ENCODE measurements at regions not wholly inside any gene's neighbourhood (a gene's known extent, or its start where the extent isn't known, plus 50 kb on each side); places are given as distances from the start of the nearest gene placed in this dataset.
A peak's percentile ranks its signal among the peaks of the same experiment; 100 is the strongest.

DNA sequence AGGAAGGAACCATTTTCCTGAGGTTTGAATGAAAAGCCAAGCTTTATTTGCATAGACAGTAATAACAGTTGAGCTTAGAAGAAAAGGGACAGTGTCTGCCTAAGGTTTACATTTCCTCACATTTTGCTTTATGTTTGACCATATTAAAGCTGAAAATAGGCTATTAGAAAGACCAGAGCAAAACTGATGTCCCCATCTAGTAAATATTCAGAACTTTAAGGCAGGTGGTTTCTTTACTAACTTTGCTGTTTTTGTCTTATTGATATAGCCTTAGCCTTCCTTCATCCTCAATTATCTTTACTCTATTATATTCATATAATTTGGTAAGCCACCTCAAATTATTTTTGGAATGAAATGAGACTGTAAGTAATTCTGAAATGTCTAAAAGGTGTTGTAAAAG, 53.6 kb upstream of the LAPTM5 start:
- H3K4me3 Mint-ChIP-seq = no peak overlapping the region
- H3K27me3 ChIP-seq (replicated peaks in 1 of 4; ENCODE audit: control extremely low read depth in 1 of 4, control insufficient read depth in 3 of 4, insufficient read depth in 4 of 4, low read length in 3 of 4) = peaks cover 0 to 64% (median 35%) of the 10 kb centered on the region in 4 experiments
- H3K36me3 ChIP-seq (replicated peaks in 1 of 2; ENCODE audit: control extremely low read depth in 1 of 2, control insufficient read depth in 1 of 2, extremely low read depth in 1 of 2, insufficient read depth in 2 of 2, low read length in 1 of 2) = no peaks in the 10 kb centered on the region
- no peak overlapping the region for H3K27ac Mint-ChIP-seq
- no peak overlapping the region for H3K4me3 ChIP-seq (ENCODE audit: control extremely low read depth in 1 of 5, extremely low read depth in 1 of 5, insufficient read depth in 1 of 5, low read depth in 2 of 5, low read length in 4 of 5)
- H3K4me2 ChIP-seq (replicated peaks; ENCODE audit: low read depth, low read length, poor library complexity, severe bottlenecking) = no peak overlapping the region
- intact Hi-C loops (cut with micrococcal nuclease) = no loop called here
- peaks cover 18% of the 10 kb centered on the region for H3K4me1 Mint-ChIP-seq
- H2AFZ ChIP-seq (ENCODE audit: insufficient read depth, low read depth, low read length, poor library complexity, severe bottlenecking) = no peak overlapping the region
- H3K27ac ChIP-seq (ENCODE audit: low read length in 2 of 2) = no peak overlapping the region
- H3K27me3 Mint-ChIP-seq = peaks cover 44% of the 10 kb centered on the region
- H3K9me3 Mint-ChIP-seq (ENCODE audit: insufficient read depth) = no peaks in the 10 kb centered on the region
- DNase-seq (no peak), ATAC-seq (ENCODE audit: low read depth) (no peak)
- H3K9ac ChIP-seq (ENCODE audit: low read length) = no peak overlapping the region
- peaks cover 0 to 3% (median 0%) of the 10 kb centered on the region in 3 donors for H3K9me3 ChIP-seq (ENCODE audit: control extremely low read depth in 1 of 3, control insufficient read depth in 2 of 3, insufficient read depth in 1 of 3, low read length in 2 of 3)
- H4K20me1 ChIP-seq (ENCODE audit: control insufficient read depth, insufficient read depth, low read length, poor library complexity, severe bottlenecking) = no peaks in the 10 kb centered on the region
- H3K4me1 ChIP-seq (ENCODE audit: control insufficient read depth in 2 of 2, insufficient read depth in 2 of 2, low read length in 2 of 2) = peaks cover 18 to 24% of the 10 kb centered on the region in 2 donors
- CTCF ChIA-PET = interaction anchor here (0.7 to 3.8 kb wide), 4 partner anchors 10 to 118 kb away, joined by 3 to 20 read pairs (median 4); no protein-coding TSS in a partner anchor
- H3K79me2 ChIP-seq (ENCODE audit: control insufficient read depth, insufficient read depth, low read length) = no peaks in the 10 kb centered on the region
- TF ChIP-seq, protein P1, sequence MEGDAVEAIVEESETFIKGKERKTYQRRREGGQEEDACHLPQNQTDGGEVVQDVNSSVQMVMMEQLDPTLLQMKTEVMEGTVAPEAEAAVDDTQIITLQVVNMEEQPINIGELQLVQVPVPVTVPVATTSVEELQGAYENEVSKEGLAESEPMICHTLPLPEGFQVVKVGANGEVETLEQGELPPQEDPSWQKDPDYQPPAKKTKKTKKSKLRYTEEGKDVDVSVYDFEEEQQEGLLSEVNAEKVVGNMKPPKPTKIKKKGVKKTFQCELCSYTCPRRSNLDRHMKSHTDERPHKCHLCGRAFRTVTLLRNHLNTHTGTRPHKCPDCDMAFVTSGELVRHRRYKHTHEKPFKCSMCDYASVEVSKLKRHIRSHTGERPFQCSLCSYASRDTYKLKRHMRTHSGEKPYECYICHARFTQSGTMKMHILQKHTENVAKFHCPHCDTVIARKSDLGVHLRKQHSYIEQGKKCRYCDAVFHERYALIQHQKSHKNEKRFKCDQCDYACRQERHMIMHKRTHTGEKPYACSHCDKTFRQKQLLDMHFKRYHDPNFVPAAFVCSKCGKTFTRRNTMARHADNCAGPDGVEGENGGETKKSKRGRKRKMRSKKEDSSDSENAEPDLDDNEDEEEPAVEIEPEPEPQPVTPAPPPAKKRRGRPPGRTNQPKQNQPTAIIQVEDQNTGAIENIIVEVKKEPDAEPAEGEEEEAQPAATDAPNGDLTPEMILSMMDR (IDR thresholded peaks at IDR 0.05) = no peak
- no peak for TF ChIP-seq EZH2 (IDR thresholded peaks at IDR 0.05; ENCODE audit: borderline replicate concordance, insufficient read depth, low read depth, low read length, poor library complexity, severe bottlenecking)
- POLR2A ChIA-PET = no interaction called here

DNA sequence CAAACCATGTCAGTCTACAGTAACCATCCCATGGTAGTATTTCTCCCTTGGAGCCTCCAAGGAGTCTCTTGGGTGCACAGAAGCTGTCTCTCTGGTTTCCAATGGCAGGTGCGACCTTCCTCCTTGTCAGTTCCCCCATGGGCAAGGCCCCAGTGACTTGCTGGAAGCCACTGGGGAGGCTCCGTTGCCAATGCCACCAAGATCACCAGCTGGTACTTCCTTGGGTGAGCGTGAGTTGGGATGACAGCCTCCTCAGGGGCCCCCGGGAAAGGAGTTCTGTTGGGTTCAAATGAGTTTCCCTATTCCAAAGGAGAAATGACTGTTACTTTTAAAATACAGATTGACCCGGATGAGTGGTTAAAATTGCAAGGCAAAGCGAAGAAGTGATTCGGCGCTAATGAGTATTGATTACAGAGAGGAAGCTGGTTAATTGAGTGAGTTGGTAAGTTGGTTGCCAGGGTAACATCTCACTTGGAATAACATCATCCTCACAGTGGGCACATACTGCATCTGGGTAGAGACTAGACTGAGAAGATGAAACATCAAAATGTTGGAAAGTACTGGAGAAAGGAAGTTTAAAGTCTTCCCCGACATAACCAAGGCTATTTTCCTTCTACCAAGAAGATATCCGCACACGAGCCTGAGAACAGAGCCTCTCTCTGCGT, 53.0 kb upstream of the LAPTM5 start:
- Histone ChIP-seq H3K9me3 (ENCODE audit: control extremely low read depth in 1 of 3, control insufficient read depth in 2 of 3, insufficient read depth in 1 of 3, low read length in 2 of 3) (peaks cover 0 to 3% (median 0%) of the 10 kb centered on the region in 3 donors), H2AFZ (ENCODE audit: insufficient read depth, low read depth, low read length, poor library complexity, severe bottlenecking) (no peak overlapping the region), H4K20me1 (ENCODE audit: control insufficient read depth, insufficient read depth, low read length, poor library complexity, severe bottlenecking) (no peaks in the 10 kb centered on the region), H3K27ac (ENCODE audit: low read length in 2 of 2) (no peak overlapping the region), H3K4me3 (ENCODE audit: control extremely low read depth in 1 of 5, extremely low read depth in 1 of 5, insufficient read depth in 1 of 5, low read depth in 2 of 5, low read length in 4 of 5) (no peak overlapping the region), H3K4me1 (ENCODE audit: control insufficient read depth in 2 of 2, insufficient read depth in 2 of 2, low read length in 2 of 2) (peaks cover 19 to 25% of the 10 kb centered on the region in 2 donors), H3K9ac (ENCODE audit: low read length) (no peak overlapping the region), H3K79me2 (ENCODE audit: control insufficient read depth, insufficient read depth, low read length) (no peaks in the 10 kb centered on the region), H3K4me2 (replicated peaks; ENCODE audit: low read depth, low read length, poor library complexity, severe bottlenecking) (no peak overlapping the region), H3K36me3 (replicated peaks in 1 of 2; ENCODE audit: control extremely low read depth in 1 of 2, control insufficient read depth in 1 of 2, extremely low read depth in 1 of 2, insufficient read depth in 2 of 2, low read length in 1 of 2) (no peaks in the 10 kb centered on the region), H3K27me3 (replicated peaks in 1 of 4; ENCODE audit: control extremely low read depth in 1 of 4, control insufficient read depth in 3 of 4, insufficient read depth in 4 of 4, low read length in 3 of 4) (peaks cover 0 to 61% (median 33%) of the 10 kb centered on the region in 4 experiments)
- intact Hi-C loops (cut with micrococcal nuclease) = no loop called here
- H3K27ac Mint-ChIP-seq = peak overlapping the region; percentile 37
- ChIA-PET POLR2A (no interaction called here), CTCF (interaction anchor here (0.7 to 3.8 kb wide), 4 partner anchors 10 to 118 kb away, joined by 3 to 20 read pairs (median 4); no protein-coding TSS in a partner anchor)
- ATAC-seq (ENCODE audit: low read depth) (no peak), DNase-seq (no peak)
- H3K4me1 Mint-ChIP-seq = peaks cover 22% of the 10 kb centered on the region
- no peak overlapping the region for H3K4me3 Mint-ChIP-seq
- H3K9me3 Mint-ChIP-seq (ENCODE audit: insufficient read depth) = no peaks in the 10 kb centered on the region
- 74% methylated on average over 2 of the region's 12 CpGs for WGBS (ENCODE audit: insufficient coverage)
- TF ChIP-seq EZH2 (IDR thresholded peaks at IDR 0.05; ENCODE audit: borderline replicate concordance, insufficient read depth, low read depth, low read length, poor library complexity, severe bottlenecking) = no peak
- TF ChIP-seq, protein P1 (IDR thresholded peaks at IDR 0.05) = no peak
- H3K27me3 Mint-ChIP-seq = peaks cover 50% of the 10 kb centered on the region

Measured in B cell (primary cell).